ENCODE measurements at regions not wholly inside any gene's neighbourhood (a gene's known extent, or its start where the extent isn't known, plus 50 kb on each side); places are given as distances from the start of the nearest gene placed in this dataset.
A peak's percentile ranks its signal among the peaks of the same experiment; 100 is the strongest.

DNA sequence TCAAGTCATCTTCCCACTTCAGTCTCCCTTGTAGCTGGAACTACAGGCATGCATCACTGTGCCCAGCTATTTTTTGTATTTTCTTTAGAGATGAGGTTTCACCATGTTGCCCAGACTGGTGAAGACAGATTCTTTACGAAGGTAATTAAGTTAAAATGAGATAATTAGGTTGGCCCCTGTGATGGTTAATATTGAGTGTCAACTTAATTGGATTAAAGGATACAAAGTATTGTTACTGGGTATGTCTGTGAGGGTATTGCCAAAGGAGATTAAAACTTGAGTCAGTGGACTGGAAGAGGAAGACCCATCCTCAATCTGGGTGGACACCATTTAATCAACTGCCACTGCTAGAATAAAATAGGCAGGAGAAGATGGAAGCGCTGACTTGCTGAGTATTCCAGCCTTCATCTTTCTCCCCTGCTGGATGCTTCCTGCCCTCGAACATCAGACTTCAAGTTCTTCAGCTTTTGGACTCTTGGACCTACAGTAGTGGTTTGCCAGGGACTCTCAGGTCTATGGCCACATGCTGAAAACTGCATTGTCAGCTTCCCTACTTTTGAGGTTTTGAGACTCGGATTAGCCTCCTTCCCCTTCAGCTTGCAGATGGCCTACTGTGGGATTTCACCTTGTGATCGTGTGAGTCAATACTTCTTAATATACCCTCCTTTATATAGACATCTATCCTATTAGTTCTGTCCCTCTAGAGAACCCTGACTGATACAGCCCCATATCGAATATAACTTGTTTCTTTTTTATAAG is 269.1 kb downstream of the TMX3 start:
- TF ChIP-seq TAF1 (IDR thresholded peaks at IDR 0.05; ENCODE audit: low read depth, low read length), result no peak
- no peak for TF ChIP-seq POU2F2 (IDR thresholded peaks at IDR 0.05; ENCODE audit: low read depth, low read length)
- no peak for TF ChIP-seq POLR2AphosphoS5 (IDR thresholded peaks at IDR 0.05; ENCODE audit: low read depth, low read length)
- TF ChIP-seq POLR2A (IDR thresholded peaks at IDR 0.05; ENCODE audit: low read depth, low read length), result no peak
- TF ChIP-seq SPI1 (IDR thresholded peaks at IDR 0.05; ENCODE audit: low read depth, low read length), result no peak
- TF ChIP-seq PAX5 (IDR thresholded peaks at IDR 0.05; ENCODE audit: insufficient read depth, low read length, severe bottlenecking), result no peak
- FAIRE-seq (no peak), DNase-seq (ENCODE audit: insufficient read length, low spot score) (no peak)

GRCh38 chr18:68445136-68445535 is 269.8 kb downstream of the TMX3 start:
- FAIRE-seq (no peak), DNase-seq (ENCODE audit: insufficient read length, low spot score) (no peak)
- TF ChIP-seq POLR2A (IDR thresholded peaks at IDR 0.05; ENCODE audit: low read depth, low read length) (no peak), SPI1 (IDR thresholded peaks at IDR 0.05; ENCODE audit: low read depth, low read length) (no peak), TAF1 (IDR thresholded peaks at IDR 0.05; ENCODE audit: low read depth, low read length) (no peak), POU2F2 (IDR thresholded peaks at IDR 0.05; ENCODE audit: low read depth, low read length) (no peak), POLR2AphosphoS5 (IDR thresholded peaks at IDR 0.05; ENCODE audit: low read depth, low read length) (no peak), PAX5 (IDR thresholded peaks at IDR 0.05; ENCODE audit: insufficient read depth, low read length, severe bottlenecking) (no peak)

DNA sequence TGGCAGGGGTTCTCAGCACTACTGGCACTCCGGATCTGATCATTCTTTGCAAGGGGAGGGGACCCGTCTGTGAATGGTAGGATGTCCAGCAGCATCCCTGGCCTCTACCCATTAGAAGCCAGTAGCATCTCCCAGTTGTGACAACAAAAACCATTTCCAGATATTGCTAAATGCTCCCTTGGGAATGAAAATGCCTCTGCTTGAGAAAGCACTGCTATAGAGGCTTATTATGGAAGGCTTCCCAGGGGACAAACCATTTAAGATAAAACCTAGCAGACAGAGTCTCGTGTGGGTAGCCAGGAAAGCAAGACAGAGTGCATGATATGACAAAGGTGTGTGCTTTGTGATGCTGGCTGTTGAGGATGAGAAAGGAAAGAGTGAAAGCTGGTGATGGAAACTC is 273.7 kb downstream of the TMX3 start:
- DNase-seq (ENCODE audit: insufficient read length, low spot score), result no peak
- FAIRE-seq, result no peak

DNA sequence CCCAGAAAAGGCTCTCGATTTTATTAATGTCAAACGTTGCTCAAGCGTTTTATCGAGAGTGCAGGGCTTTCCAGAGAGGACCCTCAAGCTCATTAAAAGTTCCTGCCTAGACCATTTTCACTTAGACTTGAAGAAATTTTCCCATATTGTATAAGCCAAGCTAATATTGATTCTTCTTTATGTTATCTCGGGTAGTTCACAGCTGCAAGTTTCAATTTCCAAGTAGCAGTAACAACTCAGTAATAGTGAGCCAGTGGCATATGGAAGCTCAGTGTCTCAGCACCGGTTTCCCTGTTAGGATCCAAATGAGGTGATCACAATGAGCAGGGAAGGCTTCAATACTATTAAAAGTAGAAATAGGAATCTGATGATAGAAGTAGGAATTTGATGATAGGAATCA is 274.5 kb downstream of the TMX3 start:
- TF ChIP-seq POU2F2 (IDR thresholded peaks at IDR 0.05; ENCODE audit: low read depth, low read length), result no peak
- no peak for TF ChIP-seq POLR2AphosphoS5 (IDR thresholded peaks at IDR 0.05; ENCODE audit: low read depth, low read length)
- no peak for TF ChIP-seq POLR2A (IDR thresholded peaks at IDR 0.05; ENCODE audit: low read depth, low read length)
- TF ChIP-seq TAF1 (IDR thresholded peaks at IDR 0.05; ENCODE audit: low read depth, low read length), result no peak
- no peak for TF ChIP-seq PAX5 (IDR thresholded peaks at IDR 0.05; ENCODE audit: insufficient read depth, low read length, severe bottlenecking)
- no peak for TF ChIP-seq SPI1 (IDR thresholded peaks at IDR 0.05; ENCODE audit: low read depth, low read length)
- FAIRE-seq (no peak), DNase-seq (ENCODE audit: insufficient read length, low spot score) (no peak)

More for the DNA sequence above, 273.7 kb downstream of the TMX3 start:
- TF ChIP-seq POU2F2 (IDR thresholded peaks at IDR 0.05; ENCODE audit: low read depth, low read length) (no peak), SPI1 (IDR thresholded peaks at IDR 0.05; ENCODE audit: low read depth, low read length) (no peak)

- no peak for TF ChIP-seq POLR2A (IDR thresholded peaks at IDR 0.05; ENCODE audit: low read depth, low read length)
- DNase-seq (ENCODE audit: insufficient read length, low spot score) (no peak), FAIRE-seq (no peak)
Observed at GRCh38 chr18:68439642-68440041, 275.3 kb downstream of the TMX3 start.

GRCh38 chr18:68438983-68439382 is 275.9 kb downstream of the TMX3 start:
- no peak for FAIRE-seq
- DNase-seq (ENCODE audit: insufficient read length, low spot score), result no peak

GRCh38 chr18:68438536-68438935 is 276.4 kb downstream of the TMX3 start:
- TF ChIP-seq SPI1 (IDR thresholded peaks at IDR 0.05; ENCODE audit: low read depth, low read length), result no peak
- DNase-seq (ENCODE audit: insufficient read length, low spot score), result no peak
- no peak for FAIRE-seq

More at GRCh38 chr18:68438983-68439382, 275.9 kb downstream of the TMX3 start:
- no peak for TF ChIP-seq PAX5 (IDR thresholded peaks at IDR 0.05; ENCODE audit: insufficient read depth, low read length, severe bottlenecking)
- no peak for TF ChIP-seq POU2F2 (IDR thresholded peaks at IDR 0.05; ENCODE audit: low read depth, low read length)
- TF ChIP-seq SPI1 (IDR thresholded peaks at IDR 0.05; ENCODE audit: low read depth, low read length), result no peak
- no peak for TF ChIP-seq POLR2AphosphoS5 (IDR thresholded peaks at IDR 0.05; ENCODE audit: low read depth, low read length)
- TF ChIP-seq POLR2A (IDR thresholded peaks at IDR 0.05; ENCODE audit: low read depth, low read length), result no peak
- no peak for TF ChIP-seq TAF1 (IDR thresholded peaks at IDR 0.05; ENCODE audit: low read depth, low read length)

DNA sequence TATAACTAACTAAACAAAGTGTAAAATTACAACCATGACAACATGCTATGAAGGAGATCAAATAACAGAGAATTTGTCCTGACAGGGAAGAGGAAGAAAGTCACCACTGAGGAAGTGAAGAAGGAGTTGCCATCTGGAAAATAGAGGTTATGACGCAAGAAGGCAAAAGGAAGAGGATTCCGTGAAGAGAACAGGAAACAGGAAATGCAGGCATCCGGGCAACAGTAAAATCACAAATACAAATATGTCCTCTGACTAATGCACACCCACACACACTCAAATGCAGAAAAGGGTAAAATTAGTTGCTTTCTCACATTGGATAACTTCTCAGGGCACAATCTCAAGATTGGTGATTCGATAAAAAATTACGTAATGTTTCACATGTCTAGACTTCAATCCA is 278.4 kb downstream of the TMX3 start:
- TF ChIP-seq POLR2A (IDR thresholded peaks at IDR 0.05; ENCODE audit: low read depth, low read length) (no peak), PAX5 (IDR thresholded peaks at IDR 0.05; ENCODE audit: insufficient read depth, low read length, severe bottlenecking) (no peak), SPI1 (IDR thresholded peaks at IDR 0.05; ENCODE audit: low read depth, low read length) (no peak; the same call in 1 of the 2 replicates), TAF1 (IDR thresholded peaks at IDR 0.05; ENCODE audit: low read depth, low read length) (no peak), POU2F2 (IDR thresholded peaks at IDR 0.05; ENCODE audit: low read depth, low read length) (no peak), POLR2AphosphoS5 (IDR thresholded peaks at IDR 0.05; ENCODE audit: low read depth, low read length) (no peak)
- FAIRE-seq, result peak; percentile 23
- DNase-seq (ENCODE audit: insufficient read length, low spot score), result no peak

DNA sequence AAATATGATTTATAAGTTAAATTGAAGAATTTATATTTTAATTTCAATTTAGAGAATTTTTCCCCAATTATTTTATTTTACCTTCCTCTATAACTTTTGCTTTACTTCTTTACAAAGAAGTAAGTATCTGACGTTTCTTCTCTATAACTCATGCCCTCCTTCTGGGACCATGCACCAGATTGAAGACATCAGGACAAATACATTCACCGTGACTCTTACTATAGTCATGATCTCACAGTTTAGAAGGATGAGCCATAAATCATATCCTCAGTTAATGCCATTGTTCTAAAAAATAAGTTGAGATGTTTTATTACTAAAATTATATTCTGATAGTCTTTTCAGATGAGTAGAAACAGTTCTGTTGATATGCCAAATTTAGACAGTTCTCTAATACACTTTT is 279.3 kb downstream of the TMX3 start:
- FAIRE-seq (no peak), DNase-seq (ENCODE audit: insufficient read length, low spot score) (no peak)
- TF ChIP-seq POU2F2 (IDR thresholded peaks at IDR 0.05; ENCODE audit: low read depth, low read length) (no peak), POLR2A (IDR thresholded peaks at IDR 0.05; ENCODE audit: low read depth, low read length) (no peak), PAX5 (IDR thresholded peaks at IDR 0.05; ENCODE audit: insufficient read depth, low read length, severe bottlenecking) (no peak), POLR2AphosphoS5 (IDR thresholded peaks at IDR 0.05; ENCODE audit: low read depth, low read length) (no peak), SPI1 (IDR thresholded peaks at IDR 0.05; ENCODE audit: low read depth, low read length) (no peak), TAF1 (IDR thresholded peaks at IDR 0.05; ENCODE audit: low read depth, low read length) (no peak)

- FAIRE-seq (no peak), DNase-seq (ENCODE audit: insufficient read length, low spot score) (no peak)
- TF ChIP-seq POLR2AphosphoS5 (IDR thresholded peaks at IDR 0.05; ENCODE audit: low read depth, low read length) (no peak), PAX5 (IDR thresholded peaks at IDR 0.05; ENCODE audit: insufficient read depth, low read length, severe bottlenecking) (no peak), SPI1 (IDR thresholded peaks at IDR 0.05; ENCODE audit: low read depth, low read length) (no peak), POLR2A (IDR thresholded peaks at IDR 0.05; ENCODE audit: low read depth, low read length) (no peak), POU2F2 (IDR thresholded peaks at IDR 0.05; ENCODE audit: low read depth, low read length) (no peak), TAF1 (IDR thresholded peaks at IDR 0.05; ENCODE audit: low read depth, low read length) (no peak)
Observed at GRCh38 chr18:68431922-68432198, 283.0 kb downstream of the TMX3 start.

All from GM12891 (cell line).